ENCODE measurements at regions not wholly inside any gene's neighbourhood (a gene's known extent, or its start where the extent isn't known, plus 50 kb on each side); places are given as distances from the start of the nearest gene placed in this dataset.
"Not testable (repeated sequence)": the region's sequence is repeated elsewhere in the genome, so short reads cannot be mapped to it uniquely, and the experiment has no call there.

DNA sequence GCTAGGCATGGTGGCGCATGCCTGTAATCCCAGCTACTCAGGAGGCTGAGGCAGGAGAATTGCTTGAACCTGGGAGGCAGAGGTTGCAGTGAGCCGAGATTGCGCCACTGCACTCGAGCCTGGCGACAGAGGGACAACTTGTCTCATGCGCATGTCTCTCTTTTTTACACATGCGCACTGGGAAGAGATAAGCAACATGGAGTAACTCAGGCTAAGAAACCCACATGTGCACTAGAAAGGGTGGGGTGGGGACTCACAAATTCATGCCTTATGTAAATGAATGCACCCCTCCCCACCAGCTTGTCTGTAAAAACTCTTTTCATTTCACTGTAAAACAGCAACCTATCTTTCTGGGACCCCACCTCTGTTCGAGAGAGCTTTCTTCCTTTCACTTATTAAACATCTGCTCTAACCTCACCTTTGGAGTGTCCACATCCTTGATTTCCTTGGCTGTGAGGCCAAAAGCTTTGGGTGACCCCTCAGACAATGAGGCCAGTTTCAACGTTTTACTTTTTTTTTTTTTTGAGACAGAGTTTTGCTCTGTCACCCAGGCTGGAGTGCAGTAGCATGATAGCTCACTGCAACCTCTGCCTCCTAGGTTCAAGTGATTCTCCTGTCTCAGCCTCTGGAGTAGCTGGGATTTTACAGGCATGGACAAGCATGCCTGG is 91.6 kb upstream of the RMP24 start:
- no peak for DNase-seq

- no peak for DNase-seq
Measured at GRCh38 chr18:35888329-35888728, 84.2 kb upstream of the RMP24 start.

DNA sequence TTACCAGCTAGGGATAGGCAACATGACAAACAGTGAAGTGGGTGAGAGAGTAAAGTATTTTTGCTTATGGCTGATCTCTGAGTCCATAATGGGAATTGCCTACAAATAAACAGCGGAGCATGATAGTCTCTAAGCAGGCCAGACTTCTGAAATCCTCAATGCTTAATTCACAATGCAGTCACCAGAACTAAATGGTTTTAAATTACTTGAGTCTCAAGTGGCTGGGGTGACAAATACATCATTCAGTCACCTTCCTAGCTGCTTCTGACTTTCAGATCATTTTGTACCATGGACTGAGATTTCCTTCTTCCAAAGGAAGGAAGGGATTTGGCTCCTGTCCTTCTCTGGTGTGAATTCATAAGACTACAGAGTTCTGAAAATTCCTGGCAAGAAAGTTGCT is 82.8 kb upstream of the RMP24 start:
- DNase-seq = no peak

- no peak for DNase-seq
Measured at GRCh38 chr18:35890323-35890722, 82.2 kb upstream of the RMP24 start.

- no peak for DNase-seq
Measured at GRCh38 chr18:35892118-35892517, 80.4 kb upstream of the RMP24 start.

DNA sequence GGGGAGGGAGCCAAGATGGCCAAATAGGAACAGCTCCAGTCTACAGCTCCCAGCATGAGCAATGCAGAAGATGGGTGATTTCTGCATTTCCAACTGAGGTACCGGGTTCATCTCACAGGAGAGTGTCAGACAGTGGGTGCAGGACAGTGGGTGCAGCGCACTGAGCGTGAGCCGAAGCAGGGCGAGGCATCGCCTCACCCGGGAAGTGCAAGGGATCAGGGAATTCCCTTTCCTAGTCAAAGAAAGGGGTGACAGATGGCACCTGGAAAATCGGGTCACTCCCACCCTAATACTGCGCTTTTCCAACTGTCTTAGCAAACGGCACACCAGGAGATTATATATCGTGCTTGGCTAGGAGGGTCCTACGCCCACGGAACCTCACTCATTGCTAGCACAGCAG is 75.0 kb upstream of the RMP24 start:
- DNase-seq = not testable (repeated sequence)

DNA sequence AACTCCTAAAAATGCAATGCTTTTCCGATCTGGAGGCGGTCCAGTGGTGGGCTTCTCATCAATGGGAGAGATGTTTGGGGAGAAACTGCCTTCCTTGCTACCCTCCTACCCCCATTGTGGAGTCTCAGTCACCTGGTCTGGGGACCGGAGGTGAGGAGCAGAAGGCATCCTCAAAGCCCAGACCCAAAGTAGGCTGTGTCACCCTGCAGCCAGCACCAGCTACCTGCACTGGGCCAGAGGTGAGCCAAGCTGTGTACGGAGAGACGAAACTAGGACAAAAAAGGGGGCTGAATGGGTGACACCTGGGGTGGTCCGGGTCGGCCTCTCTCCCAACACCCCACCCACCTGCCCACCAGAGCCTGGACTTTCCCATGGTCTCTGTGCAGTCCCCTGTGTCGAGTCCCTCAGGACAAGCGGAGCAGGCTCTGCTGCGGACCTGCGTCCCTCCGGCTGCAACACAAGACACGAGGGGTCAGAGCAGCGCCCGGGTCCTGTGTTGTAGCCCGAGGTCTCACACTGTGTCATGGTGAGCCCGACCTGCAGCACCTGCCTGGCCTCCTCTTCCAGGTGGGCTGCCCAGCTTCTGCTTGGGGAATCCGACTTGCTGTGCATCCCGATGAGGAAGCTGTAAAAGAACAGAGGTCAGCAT is 68.0 kb upstream of the RMP24 start:
- DNase-seq = no peak

DNA sequence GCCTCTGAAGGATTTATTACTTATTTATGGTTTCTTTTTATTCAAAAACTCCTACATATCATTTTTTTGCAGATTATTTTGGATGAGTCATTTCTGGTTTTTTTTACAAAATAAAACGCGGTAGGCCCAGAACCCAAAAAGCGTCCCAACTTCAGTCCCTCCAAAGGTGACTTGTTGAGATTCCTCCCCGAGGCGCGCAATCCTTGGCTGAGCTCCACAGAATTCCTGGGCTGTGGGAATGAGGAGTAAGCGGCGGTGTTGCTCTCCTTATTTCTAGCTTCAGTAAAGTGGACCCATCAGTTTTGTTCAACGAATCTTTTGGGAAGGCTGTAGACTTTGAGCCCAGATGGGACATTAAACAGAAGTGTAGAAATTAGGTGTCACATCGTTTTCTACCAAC is 67.0 kb upstream of the RMP24 start:
- DNase-seq = no peak

- not testable (repeated sequence) for DNase-seq
Measured at GRCh38 chr18:35906291-35906690, 66.2 kb upstream of the RMP24 start.

- no peak for DNase-seq
Measured at GRCh38 chr18:35910327-35910726, 62.2 kb upstream of the RMP24 start.

- DNase-seq = no peak
Measured at GRCh38 chr18:35912332-35912731, 60.1 kb upstream of the RMP24 start.

DNA sequence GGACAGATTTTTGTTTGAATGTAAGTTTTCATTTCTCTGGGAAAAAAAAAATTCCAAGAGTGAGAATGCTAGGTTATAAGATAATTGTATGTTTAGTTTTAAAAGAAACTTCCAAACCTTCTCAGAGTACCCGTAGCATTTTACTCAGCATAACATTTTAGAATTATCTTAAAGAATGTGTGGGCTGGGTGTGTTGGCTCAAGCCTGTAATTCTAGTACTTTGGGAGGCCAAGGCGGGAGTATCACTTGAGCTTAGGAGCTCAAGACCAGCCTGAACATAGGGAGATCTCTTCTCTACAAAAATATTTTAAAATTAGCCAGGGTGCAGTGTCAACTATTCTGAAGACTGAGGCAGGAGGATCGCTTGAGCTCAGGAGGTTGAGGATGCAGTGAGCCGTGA is 57.4 kb upstream of the RMP24 start:
- no peak for DNase-seq

- DNase-seq = no peak
Measured at GRCh38 chr18:35917043-35917442, 55.4 kb upstream of the RMP24 start.

- no peak for DNase-seq
Measured at GRCh38 chr18:35918564-35918963, 53.9 kb upstream of the RMP24 start.

DNA sequence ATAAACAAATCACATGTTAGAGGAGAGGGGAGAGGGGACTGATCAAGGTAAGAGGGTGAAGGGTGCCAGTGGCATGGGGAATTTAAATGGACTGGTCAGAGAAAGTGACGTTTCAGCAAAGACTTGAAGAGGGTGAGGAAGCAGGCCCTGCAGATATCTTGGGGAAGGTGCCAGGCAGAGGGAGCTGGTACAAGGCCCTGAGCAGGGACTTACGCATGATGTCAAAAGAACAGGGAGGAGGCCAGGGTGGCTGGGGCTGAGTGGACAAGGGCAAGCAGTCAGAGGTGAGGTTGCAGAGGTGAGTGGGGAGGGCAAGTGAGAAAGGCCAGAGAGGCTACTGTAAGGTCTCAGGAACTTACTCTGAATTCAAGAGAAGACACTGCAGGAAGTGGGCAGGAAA is 53.3 kb upstream of the RMP24 start:
- DNase-seq = no peak

- DNase-seq = no peak
Measured at GRCh38 chr18:35920623-35921022, 51.9 kb upstream of the RMP24 start.

Data from NCI-H187 treated with DMSO at 0.1 percent for 48 hours (cell line).